Astrocyte of the hippocampus (primary cell): ENCODE measurements at regions not wholly inside any gene's neighbourhood (a gene's known extent, or its start where the extent isn't known, plus 50 kb on each side); places are given as distances from the start of the nearest gene placed in this dataset.
A peak's percentile ranks its signal among the peaks of the same experiment; 100 is the strongest.
"Not testable (repeated sequence)": the region's sequence is repeated elsewhere in the genome, so short reads cannot be mapped to it uniquely, and the experiment has no call there.

ENCODE experiments used
- DNase-seq: peaks from one replicate; pipeline ENCODE4 v3.0.0; 2011; ENCODE audit warnings: low read depth, low spot score

DNA sequence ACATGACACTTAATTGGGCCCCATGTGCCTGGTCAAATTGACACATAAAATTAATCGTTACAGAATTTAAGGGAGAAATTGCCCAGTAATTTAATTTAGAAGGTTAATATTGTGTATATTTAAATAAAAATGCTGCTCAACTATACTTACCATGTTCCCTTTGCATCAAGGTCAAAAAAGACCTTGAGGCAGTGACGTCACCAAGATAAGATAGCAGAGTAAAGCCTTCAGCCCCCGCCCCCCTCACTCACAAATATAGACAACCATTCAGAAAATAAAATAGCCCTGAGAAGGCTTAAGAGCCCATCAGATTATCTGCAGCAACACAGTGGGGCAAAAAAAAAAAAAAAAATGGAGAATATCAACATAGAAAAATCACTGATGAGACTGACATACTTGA lies 785.7 kb downstream of the CCDC85A start:
- no peak for DNase-seq

DNA sequence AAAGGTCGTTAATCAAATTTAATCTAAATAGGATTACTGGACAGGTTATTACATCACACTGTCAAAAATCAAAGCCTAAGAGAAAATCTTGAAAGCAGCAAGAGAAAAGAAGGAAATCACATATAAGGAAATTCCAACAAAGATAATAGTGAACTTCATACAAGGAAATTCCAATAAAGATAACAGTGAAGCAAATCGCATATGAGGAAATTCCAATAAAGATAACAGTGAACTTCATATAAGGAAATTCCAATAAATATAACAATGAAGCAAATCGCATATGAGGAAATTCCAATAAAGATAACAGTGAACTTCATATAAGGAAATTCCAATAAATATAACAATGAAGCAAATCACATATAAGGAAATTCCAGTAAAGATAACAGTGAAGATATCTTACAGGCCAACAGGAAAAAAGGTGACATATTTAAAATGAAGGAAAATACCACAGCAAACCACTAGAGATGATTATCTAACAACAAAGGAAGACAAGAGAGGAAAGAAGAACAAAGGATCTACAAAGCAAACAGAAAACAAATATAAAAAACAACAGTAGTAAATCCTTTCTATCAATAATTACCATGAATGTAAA lies 787.7 kb downstream of the CCDC85A start:
- no peak for DNase-seq

DNA sequence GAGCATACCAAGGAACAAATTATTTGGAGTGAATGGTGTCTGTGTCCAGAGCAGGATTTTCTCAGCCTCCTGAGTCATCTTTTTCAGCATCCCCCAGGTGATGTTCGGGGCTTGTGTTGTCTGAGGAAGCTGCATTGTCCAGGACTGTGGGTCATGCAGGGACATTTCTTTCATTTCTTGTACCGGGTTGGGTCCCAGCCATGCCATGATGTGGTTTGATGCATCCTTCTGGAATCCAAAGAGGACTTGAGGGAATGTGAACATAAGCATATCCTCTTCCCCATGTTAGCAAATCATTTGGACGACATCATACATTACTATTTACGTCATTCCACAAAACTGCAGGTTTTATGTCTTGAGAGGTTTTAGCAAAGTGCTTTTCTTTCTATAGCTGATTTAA lies 797.8 kb downstream of the CCDC85A start:
- peak; percentile 0 for DNase-seq

DNA sequence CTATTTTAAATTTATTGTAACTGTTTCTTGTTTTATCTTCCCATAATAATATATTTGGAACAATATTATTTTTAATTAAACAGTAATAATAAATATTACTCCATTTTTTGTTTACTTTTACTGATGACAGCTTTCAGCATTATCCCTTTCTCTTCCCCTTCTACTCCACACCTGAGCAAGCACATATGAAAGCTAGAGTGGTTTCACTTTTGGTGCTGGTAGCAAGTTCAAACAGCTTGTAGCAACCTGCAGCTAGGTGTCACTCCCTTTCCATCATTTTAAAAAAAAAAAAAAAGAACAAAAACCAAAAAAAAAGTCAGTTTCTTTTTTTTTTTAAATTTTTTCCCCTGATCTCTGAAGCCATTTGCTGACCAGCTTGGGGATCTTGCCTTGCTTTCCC lies 801.8 kb downstream of the CCDC85A start:
- no peak for DNase-seq

DNA sequence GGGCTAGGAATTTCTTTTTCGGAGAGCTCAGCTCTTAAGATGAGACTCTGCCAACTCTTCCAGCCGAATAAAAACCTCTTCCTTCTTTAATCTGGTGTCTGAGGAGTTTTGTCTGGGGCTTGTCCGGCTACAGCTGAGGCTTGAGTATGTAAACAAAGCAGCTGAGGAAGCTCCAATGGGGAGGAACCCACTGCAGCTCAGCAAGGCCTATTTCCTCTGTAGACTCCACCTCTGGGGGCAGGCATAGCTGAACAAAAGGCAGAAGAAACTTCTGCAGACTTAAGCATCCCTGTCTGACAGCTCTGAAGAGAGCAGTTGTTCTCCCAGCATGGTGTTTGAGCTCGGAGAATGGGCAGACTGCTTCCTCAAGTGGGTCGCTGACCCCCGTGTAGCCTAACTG lies 838.7 kb downstream of the CCDC85A start:
- DNase-seq, result no peak

DNA sequence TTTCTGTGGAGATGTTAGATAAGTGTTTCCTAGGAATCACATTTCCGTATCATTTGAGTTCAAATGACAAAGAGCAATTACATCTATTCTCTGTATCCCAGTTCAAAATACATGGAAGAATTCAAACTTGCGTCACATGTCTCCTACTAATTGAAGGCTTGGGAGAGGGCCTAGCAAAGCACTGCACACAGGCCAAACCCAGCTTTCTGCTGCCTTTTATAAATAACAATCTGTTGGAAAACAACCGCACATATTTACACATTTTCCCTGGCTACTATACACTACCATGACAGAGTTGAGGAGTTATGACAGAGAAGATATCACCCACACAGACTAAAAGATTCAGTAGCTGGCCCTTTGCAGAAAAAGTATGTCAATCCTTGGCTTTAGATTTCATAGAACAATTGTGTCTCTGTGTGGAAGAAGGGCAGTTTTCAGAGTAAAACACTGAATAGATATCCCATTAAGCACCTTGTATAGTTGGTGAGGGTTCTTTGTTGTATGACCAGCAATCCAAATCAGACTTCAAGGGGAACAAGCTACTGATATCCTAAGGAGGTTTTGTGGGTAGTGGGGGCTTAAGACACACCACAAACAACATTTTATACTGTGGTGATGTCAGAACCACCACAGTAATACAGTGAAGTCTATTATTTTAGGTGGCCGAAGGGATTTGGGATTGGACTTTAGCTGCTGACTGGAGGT lies 861.3 kb downstream of the CCDC85A start:
- DNase-seq, result no peak

DNA sequence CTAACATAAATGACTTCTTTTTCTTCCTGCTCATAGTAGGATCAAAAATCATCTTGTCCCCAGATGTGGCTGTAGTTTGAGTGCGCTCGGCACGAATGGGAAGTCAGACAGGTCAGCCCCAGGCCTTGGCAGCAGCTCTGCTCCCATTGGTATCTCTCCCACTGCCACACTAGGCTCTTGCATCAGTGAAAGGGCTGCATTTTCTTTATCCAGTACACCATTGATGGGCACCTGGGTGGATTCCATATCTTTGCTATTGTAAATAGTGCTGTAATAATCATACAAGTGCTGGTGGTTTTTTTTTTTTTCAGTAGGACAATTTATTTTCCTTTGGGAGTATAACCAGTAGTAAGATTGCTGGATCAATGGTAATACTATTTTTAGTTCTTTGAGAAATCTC lies 865.5 kb downstream of the CCDC85A start:
- DNase-seq, result no peak

DNA sequence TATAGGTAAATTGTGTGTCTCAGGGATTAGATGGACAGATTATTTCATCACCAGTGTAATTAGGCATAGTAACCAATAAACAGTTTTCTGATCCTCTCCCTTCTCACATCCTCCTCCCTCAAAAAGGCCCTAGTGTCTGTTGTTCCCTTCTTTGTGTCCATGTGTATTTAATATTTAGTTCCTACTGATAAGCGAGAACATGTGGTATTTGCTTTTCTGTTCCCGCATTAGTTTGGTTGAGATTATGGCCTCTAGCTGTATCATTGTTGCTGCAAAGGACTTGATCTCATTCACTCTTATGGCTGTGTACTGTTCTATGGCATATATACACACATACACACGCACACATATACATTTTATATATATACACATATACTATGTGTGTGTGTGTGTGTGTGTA lies 866.2 kb downstream of the CCDC85A start:
- no peak for DNase-seq

DNA sequence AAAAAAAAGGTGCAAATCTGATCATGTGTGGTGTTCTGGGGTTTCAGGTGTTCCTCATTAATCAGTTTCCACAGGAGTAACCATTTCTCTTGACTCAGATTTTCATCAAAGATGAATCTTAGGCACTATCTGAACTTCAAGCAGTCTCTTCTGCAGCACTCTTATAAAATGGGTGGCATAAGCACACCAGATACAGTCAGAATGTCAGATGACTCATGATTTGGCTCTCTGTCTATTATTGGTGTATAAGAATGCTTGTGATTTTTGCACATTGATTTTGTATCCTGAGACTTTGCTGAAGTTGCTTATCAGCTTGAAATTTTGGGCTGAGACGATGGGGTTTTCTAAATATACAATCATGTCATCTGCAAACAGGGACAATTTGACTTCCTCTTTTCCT lies 882.5 kb downstream of the CCDC85A start:
- DNase-seq, result not testable (repeated sequence)

DNA sequence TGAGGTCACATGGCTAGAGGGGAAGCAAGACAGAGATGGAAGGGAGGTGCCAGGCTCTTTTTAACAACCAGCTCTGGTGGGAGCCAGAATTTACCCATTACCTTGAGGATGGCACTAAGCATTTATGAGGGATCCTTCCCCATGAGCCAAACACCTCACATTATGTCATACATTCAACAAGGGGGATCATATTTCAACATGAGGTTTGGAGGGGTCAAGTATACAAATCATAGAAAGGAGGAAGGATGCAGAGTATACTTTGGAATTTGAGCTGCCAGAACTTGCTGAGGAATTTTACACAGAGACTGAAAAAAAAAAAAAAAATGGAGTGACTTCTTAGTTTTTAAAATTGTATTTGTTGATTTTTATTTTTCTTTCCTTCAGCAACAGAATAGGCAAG lies 891.4 kb downstream of the CCDC85A start:
- DNase-seq, result no peak

DNA sequence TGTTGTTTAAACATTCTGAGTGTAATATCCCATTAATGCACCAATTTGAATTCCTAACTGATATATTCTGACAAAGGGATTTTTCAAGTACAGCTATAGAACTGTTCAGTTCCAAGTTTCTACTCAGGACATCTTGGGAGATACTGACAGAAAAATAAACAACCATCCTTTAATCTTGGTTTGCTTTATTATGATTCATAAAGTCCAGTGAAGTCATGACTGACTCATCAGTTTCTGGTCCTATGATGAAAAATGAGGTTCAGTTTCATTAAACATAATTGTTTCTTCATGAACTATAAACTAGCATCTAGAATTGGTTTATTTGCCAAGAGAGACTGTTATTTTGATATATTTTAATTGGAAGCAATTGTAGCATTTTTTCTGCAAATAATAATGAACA lies 896.2 kb downstream of the CCDC85A start:
- no peak for DNase-seq

DNA sequence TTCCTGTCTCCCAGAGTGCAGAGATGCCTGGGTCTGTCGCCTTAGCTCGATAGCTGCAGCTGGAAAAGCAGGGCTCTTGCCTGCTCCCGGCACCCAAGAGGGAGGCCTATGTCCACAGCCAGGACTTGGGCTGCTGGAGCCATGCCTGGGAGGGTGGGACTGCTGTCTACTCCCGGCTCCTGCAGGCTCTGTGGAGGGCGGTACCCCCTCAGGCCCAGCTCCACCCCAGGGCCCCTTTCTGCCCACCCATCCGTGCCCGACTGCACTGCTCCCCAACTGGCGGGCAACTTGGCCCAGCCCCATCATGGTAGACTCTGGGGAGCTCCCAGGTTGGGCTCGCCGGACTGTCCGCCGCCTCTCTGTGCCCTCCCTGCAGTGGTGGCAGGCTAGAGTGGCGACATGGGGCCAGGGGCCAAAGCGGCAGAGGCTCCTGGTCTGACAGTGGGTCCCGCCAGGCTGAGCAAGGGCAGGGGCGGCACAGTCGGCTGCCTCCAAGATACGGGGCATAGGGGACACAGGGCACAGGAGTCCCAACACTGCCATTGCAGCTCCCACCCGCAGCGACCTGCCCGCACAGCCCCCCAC lies 901.0 kb downstream of the CCDC85A start:
- DNase-seq, result no peak

DNA sequence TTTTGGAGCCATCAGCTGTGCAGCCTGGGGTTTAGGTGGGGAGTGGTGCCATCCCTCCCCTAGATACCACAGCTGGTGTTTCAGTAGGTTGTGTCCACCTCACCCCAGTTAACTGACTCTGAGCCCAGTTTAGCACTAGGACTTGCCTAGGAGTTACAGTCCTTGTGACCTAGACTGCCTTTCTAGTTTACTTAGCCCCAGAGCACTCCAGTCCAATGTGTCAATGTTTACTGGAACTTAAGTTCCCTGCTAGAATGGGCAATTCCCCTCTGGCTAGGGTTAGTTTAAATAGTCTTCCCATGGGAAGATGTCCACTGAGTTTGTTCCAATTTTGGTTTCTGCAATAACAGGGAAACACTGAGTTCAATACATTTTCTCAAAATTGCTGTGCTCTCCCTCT lies 909.2 kb downstream of the CCDC85A start:
- no peak for DNase-seq

DNA sequence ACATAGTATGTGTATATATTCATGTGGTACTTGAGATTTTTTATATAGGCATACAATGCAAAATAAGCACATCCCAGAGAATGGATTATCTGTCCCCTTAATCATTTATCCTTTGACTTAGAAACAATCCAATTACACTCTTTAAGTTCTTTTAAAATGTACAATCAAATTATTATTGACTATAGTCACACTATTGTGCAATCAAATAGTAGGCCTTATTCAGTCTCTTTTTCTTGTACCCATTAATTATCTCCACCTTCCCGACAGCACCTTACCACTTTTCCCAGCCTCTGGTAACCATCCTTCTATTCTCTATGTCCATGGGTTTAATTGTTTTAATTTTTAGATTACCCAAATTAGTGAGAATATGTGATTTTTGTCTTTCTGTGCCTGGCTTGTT lies 914.1 kb downstream of the CCDC85A start:
- no peak for DNase-seq

DNA sequence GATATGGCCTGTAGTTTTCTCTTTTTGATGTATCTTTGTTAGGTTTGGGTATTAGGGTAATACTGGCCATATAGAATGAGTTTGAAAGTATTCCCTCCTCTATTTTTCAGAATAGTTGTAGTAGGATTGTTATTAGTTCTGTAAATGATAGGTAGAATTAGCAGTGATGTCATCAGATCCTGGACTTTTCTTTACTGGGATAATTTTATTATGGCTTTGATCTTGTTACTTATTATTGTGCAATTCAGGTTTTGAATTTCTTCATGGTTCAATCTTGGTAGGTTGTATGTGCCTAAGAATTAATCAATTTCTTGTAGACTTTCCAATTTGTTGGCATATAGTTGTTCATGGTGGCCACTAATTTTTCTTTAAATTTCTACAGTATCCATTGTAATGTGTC lies 916.6 kb downstream of the CCDC85A start:
- DNase-seq, result no peak

DNA sequence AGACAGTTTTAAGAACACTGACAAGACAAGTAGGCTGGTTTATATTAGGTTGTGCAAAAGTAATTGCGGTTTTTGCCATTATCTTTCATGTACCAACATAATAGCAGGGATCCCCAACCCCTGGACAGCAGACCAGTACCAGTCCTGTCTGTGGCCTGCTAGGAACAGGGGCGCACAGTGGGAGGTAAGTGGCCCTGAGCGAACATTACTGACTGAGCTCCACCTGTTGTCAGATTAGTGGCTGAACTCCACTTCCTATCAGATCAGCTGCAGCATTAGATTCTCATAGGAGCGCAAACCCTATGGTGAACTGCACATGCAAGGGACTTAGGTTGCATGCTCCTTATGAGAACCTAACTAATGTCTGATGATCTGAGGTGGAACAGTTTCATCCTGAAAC lies 921.9 kb downstream of the CCDC85A start:
- DNase-seq, result no peak

DNA sequence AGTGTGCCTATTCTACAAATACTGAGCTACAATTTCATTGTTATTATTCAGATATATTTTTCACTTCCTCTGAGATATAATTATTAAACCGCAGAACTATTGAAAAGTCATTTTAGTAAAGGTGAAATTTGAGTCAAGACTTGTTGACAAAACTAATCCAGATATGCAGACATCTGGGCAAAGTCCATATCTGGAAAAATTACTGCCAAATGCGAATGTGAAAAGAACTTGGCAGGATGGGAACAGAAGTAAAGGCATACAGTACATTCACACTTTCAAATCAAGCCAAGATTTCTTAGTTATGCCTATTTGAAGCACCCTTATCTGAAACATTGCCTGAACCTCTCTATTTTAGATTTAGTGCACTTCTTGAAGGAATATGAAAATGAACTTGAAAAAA lies 923.6 kb downstream of the CCDC85A start:
- DNase-seq, result no peak

DNA sequence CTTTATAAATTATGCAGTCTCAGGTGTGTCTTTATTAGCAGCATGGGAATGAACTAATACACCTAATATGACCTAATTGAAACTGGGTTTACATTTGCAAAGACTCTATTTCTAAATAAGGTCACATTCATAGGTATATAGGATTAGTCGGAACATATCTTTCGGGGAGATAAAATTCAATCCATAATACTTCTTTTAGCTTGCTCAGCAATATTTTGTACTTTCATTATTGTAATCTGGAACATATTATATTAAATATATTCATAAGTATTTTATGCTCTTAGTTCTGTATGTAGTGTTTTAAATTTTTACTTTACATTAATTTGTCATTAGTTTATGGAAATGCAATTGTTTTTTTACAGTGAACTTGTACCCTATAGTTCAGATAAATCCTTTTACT lies 927.7 kb downstream of the CCDC85A start:
- no peak for DNase-seq

DNA sequence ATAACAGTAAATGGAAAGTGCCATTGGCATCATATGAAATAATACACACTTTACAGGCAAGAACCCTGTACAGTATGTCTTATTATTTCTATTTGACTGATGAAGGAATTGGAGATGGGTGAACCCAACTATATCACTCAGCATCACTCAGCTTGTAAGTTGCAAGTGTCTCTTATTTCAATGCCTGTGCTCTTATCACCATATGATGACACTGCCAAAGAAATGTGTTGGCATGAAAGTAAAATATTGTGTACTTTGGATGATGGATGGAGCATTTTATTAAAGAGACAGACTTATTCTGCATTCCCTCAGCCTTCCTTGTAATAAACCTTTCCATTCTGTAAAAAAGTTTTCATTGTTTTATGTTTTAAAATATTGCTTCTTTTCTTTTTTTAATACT lies 927.5 kb upstream of the VRK2 start:
- no peak for DNase-seq

DNA sequence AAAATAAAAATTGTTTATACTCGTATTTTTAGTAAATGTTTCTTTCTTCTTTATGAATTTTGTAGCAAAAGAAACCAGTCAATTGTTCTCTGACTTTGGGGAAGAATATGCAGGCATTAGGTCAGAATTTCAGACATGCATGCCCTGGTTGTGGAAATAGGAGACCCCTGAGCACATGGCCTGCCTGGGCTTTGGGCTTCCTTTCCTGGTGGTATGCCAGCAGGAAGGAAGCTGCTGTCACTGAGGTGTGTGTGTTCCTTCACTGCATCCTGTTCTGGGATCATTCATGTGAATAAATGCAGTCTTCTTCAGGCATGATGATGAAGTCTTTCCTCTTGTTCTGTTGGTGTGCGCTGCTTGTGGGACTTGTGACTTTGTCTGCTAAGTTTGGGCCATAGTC lies 920.2 kb upstream of the VRK2 start:
- DNase-seq, result no peak

DNA sequence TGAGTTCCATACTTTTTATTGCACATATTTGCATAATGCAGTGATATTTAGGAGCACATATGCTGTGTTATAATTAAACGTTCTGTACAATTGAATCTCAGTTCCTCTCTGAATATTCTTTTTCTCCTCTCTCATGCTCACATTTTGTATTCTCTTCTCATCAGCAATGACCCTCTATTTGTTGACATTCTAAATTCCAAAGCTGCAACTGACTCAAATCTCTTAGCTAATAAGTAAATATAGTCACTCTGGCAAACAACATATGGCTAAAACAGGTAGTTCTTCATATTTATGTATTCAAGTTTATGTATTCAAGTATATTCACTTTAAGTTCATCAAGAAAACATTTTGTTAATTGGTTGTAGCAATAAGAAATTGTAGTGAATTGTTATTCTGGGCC lies 907.4 kb upstream of the VRK2 start:
- no peak for DNase-seq

DNA sequence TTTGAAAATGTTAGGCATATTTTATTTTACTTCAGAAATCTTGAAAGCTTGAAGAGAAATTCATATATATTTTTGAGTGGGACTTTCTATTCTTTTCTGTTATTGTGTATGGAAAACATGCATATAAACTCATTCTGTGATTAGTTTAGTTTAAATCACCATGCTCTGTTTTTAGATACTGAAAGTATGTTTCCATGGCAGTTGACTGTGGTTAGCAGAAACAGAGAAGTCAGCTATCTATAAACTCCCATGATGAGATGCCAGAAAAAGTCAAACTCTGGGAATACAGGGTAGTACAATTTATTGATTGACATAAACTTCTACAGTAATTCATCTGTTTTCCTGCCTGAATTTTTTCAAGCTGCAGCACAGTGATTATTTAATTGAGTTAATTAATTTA lies 905.3 kb upstream of the VRK2 start:
- no peak for DNase-seq

DNA sequence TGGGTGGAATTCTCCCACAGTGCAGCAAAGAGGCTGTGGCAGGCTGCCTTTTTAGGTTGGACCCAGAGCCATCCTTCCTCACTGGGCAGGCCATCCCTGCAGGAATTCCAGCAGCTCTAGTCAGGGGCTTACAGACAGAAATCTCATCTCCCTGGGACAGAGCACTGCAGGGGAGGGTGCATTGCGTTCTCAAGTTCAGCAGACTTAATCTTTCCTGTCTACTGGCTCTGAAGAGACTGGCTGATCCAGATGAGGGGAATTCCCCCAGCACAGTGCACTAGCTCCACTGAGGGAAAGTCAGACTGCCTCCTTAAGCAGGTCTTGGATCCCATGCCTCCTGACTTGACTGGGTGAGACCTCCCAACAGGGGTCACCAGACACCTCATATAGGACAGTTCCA lies 899.7 kb upstream of the VRK2 start:
- no peak for DNase-seq
